ENCODE measurements at regions not wholly inside any gene's neighbourhood (a gene's known extent, or its start where the extent isn't known, plus 50 kb on each side); places are given as distances from the start of the nearest gene placed in this dataset.

- Mint-ChIP-seq H3K36me3 (ENCODE audit: unreplicated experiment) (no peaks in the 10 kb centered on the region), H3K9me3 (ENCODE audit: unreplicated experiment) (no peaks in the 10 kb centered on the region), H3K4me1 (ENCODE audit: low read depth, unreplicated experiment) (no peaks in the 10 kb centered on the region), H3K4me3 (ENCODE audit: unreplicated experiment) (no peak overlapping the region), H3K27me3 (ENCODE audit: unreplicated experiment) (no peaks in the 10 kb centered on the region), H3K27ac (ENCODE audit: unreplicated experiment) (no peak overlapping the region)
- no peak for DNase-seq
- TF ChIP-seq CTCF (IDR thresholded peaks at IDR 0.05; ENCODE audit: partially characterized antibody, unreplicated experiment), result peak; percentile 80
Measured at GRCh38 chr3:191051037-191051436, 148.0 kb upstream of the OSTN start.

GRCh38 chr3:191047930-191048329 is 151.1 kb upstream of the OSTN start:
- Mint-ChIP-seq H3K27me3 (ENCODE audit: unreplicated experiment) (no peaks in the 10 kb centered on the region), H3K4me1 (ENCODE audit: low read depth, unreplicated experiment) (no peaks in the 10 kb centered on the region), H3K4me3 (ENCODE audit: unreplicated experiment) (no peak overlapping the region), H3K9me3 (ENCODE audit: unreplicated experiment) (no peaks in the 10 kb centered on the region), H3K27ac (ENCODE audit: unreplicated experiment) (no peak overlapping the region), H3K36me3 (ENCODE audit: unreplicated experiment) (no peaks in the 10 kb centered on the region)
- no peak for DNase-seq
- no peak for TF ChIP-seq CTCF (IDR thresholded peaks at IDR 0.05; ENCODE audit: partially characterized antibody, unreplicated experiment)

GRCh38 chr3:191030929-191031328 is 168.1 kb upstream of the OSTN start:
- Mint-ChIP-seq H3K27ac (ENCODE audit: unreplicated experiment) (no peak overlapping the region), H3K27me3 (ENCODE audit: unreplicated experiment) (no peaks in the 10 kb centered on the region), H3K4me1 (ENCODE audit: low read depth, unreplicated experiment) (no peaks in the 10 kb centered on the region), H3K36me3 (ENCODE audit: unreplicated experiment) (no peaks in the 10 kb centered on the region), H3K9me3 (ENCODE audit: unreplicated experiment) (no peaks in the 10 kb centered on the region), H3K4me3 (ENCODE audit: unreplicated experiment) (no peak overlapping the region)
- TF ChIP-seq CTCF (IDR thresholded peaks at IDR 0.05; ENCODE audit: partially characterized antibody, unreplicated experiment), result no peak
- DNase-seq, result no peak

GRCh38 chr3:191030491-191030890 is 168.0 kb upstream of the GMNC start:
- no peaks in the 10 kb centered on the region for H3K36me3 Mint-ChIP-seq (ENCODE audit: unreplicated experiment)
- no peaks in the 10 kb centered on the region for H3K9me3 Mint-ChIP-seq (ENCODE audit: unreplicated experiment)
- H3K27me3 Mint-ChIP-seq (ENCODE audit: unreplicated experiment), result no peaks in the 10 kb centered on the region
- no peak overlapping the region for H3K4me3 Mint-ChIP-seq (ENCODE audit: unreplicated experiment)
- H3K27ac Mint-ChIP-seq (ENCODE audit: unreplicated experiment), result no peak overlapping the region
- TF ChIP-seq CTCF (IDR thresholded peaks at IDR 0.05; ENCODE audit: partially characterized antibody, unreplicated experiment), result no peak
- DNase-seq, result no peak
- no peaks in the 10 kb centered on the region for H3K4me1 Mint-ChIP-seq (ENCODE audit: low read depth, unreplicated experiment)

- H3K36me3 Mint-ChIP-seq (ENCODE audit: unreplicated experiment), result no peaks in the 10 kb centered on the region
- no peak for TF ChIP-seq CTCF (IDR thresholded peaks at IDR 0.05; ENCODE audit: partially characterized antibody, unreplicated experiment)
- no peak overlapping the region for H3K4me3 Mint-ChIP-seq (ENCODE audit: unreplicated experiment)
- no peak for DNase-seq
- H3K27me3 Mint-ChIP-seq (ENCODE audit: unreplicated experiment), result no peaks in the 10 kb centered on the region
- H3K9me3 Mint-ChIP-seq (ENCODE audit: unreplicated experiment), result no peaks in the 10 kb centered on the region
- H3K27ac Mint-ChIP-seq (ENCODE audit: unreplicated experiment), result no peak overlapping the region
- H3K4me1 Mint-ChIP-seq (ENCODE audit: low read depth, unreplicated experiment), result no peaks in the 10 kb centered on the region
Measured at GRCh38 chr3:191026746-191027145, 164.3 kb upstream of the GMNC start.

Data from glutamatergic neuron (in vitro differentiated cells).